ENCODE measurements at regions not wholly inside any gene's neighbourhood (a gene's known extent, or its start where the extent isn't known, plus 50 kb on each side); places are given as distances from the start of the nearest gene placed in this dataset.

GRCh38 chr5:68443091-68443490 lies 227.5 kb downstream of the PIK3R1 start:
- no peak for TF ChIP-seq EZH2phosphoT487 (IDR thresholded peaks at IDR 0.05; ENCODE audit: borderline replicate concordance, low read depth)
- TF ChIP-seq IRF3 (IDR thresholded peaks at IDR 0.05; ENCODE audit: low read depth, low read length): no peak
- no peak for TF ChIP-seq CHD2 (IDR thresholded peaks at IDR 0.05; ENCODE audit: low read length, partially characterized antibody)
- TF ChIP-seq ZBTB33 (IDR thresholded peaks at IDR 0.05; ENCODE audit: borderline replicate concordance, low read depth): no peak
- TF ChIP-seq EP300 (IDR thresholded peaks at IDR 0.05; ENCODE audit: borderline replicate concordance in 1 of 2, low read depth in 1 of 2, low read length in 1 of 2): no peak
- TF ChIP-seq RAD21 (IDR thresholded peaks at IDR 0.05; ENCODE audit: low read length): no peak
- no peak for TF ChIP-seq FOSL2 (IDR thresholded peaks at IDR 0.05; ENCODE audit: borderline replicate concordance, low read depth)
- no peak for TF ChIP-seq USF2 (IDR thresholded peaks at IDR 0.05; ENCODE audit: borderline replicate concordance, low read depth, low read length)
- TF ChIP-seq CTCF (IDR thresholded peaks at IDR 0.05): no peak
- no peak for TF ChIP-seq SIN3A (IDR thresholded peaks at IDR 0.05; ENCODE audit: borderline replicate concordance, low read depth, low read length)
- no peak for TF ChIP-seq MAX (IDR thresholded peaks at IDR 0.05; ENCODE audit: low read depth)
- TF ChIP-seq PBX3 (IDR thresholded peaks at IDR 0.05): no peak
- TF ChIP-seq NFIC (IDR thresholded peaks at IDR 0.05; ENCODE audit: borderline replicate concordance): no peak
- no peak for TF ChIP-seq SMC3 (IDR thresholded peaks at IDR 0.05; ENCODE audit: low read depth, low read length)
- no peak for TF ChIP-seq MEF2A (IDR thresholded peaks at IDR 0.05; ENCODE audit: borderline replicate concordance, low read depth)
- no peak for TF ChIP-seq RFX5 (IDR thresholded peaks at IDR 0.05; ENCODE audit: low read length)
- TF ChIP-seq NRF1 (IDR thresholded peaks at IDR 0.05; ENCODE audit: low read depth, low read length): no peak
- Histone ChIP-seq H3K4me3 (ENCODE audit: low read depth in 2 of 2, low read length in 1 of 2) (no peak overlapping the region), H3K9me3 (no peaks in the 10 kb centered on the region), H2AFZ (ENCODE audit: low read depth) (no peak overlapping the region), H3K27me3 (ENCODE audit: insufficient read depth) (no peaks in the 10 kb centered on the region), H3K9ac (no peak overlapping the region), H3K27ac (ENCODE audit: low read depth in 2 of 2, low read length in 1 of 2) (no peak overlapping the region), H3K36me3 (replicated peaks in 1 of 2; ENCODE audit: control insufficient read depth in 1 of 2, insufficient read depth in 2 of 2, low read length in 1 of 2) (no peaks in the 10 kb centered on the region), H3K4me1 (ENCODE audit: control insufficient read depth in 1 of 2, insufficient read depth in 2 of 2, low read depth in 1 of 2, low read length in 1 of 2) (peaks cover 0 to 9% of the 10 kb centered on the region in 2 experiments; a peak in 2 of 4 replicates), H3K79me2 (ENCODE audit: insufficient read depth) (no peaks in the 10 kb centered on the region), H3K4me2 (no peak overlapping the region), H3K9me2 (no peaks in the 10 kb centered on the region), H4K20me1 (ENCODE audit: insufficient read depth) (no peaks in the 10 kb centered on the region), H3F3A (replicated peaks; ENCODE audit: insufficient read depth) (no peaks in the 10 kb centered on the region)
- ChIA-PET CTCF (no interaction called here), POLR2A (no interaction called here)
- 71% methylated on average over 4 of the region's 4 CpGs for WGBS (ENCODE audit: low lambda C conversion rate)
- no peak for DNase-seq
